ENCODE measurements at regions not wholly inside any gene's neighbourhood (a gene's known extent, or its start where the extent isn't known, plus 50 kb on each side); places are given as distances from the start of the nearest gene placed in this dataset.

DNA sequence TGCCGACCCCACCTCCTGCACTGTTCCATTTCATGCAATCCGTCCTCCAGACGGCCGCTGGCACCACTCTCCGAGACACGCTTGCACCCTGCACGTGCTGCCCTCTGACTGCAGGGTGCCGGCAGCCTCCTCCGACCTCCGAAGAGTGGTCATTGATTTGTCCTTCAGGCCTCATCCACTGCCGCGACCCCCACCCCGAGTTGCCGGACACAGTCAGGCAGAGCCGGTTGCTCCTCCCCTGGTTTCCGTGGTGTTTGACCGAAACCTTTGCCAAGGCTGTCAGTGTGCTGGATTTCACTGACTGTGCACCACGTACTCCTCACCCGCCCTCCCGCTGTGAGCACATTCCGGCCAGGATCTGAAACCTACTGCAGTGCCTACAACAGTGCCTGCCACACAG lies 156.4 kb upstream of the PDE10A start:
- H3K4me3 ChIP-seq (ENCODE audit: low read length in 2 of 2), result no peak overlapping the region
- whole genome bisulfite sequencing, 2 donors, result 14 to 15% methylated on average over 21 of the region's 21 CpGs
- ATAC-seq (ENCODE audit: low FRiP score), result no peak
- no peaks in the 10 kb centered on the region for H3K9me3 ChIP-seq (ENCODE audit: control insufficient read depth, low read length)
- H3K4me1 ChIP-seq (ENCODE audit: control insufficient read depth in 1 of 2, insufficient read depth in 2 of 2, low read length in 2 of 2), result no peaks in the 10 kb centered on the region
- intact Hi-C loops (cut with DNase I), result no loop called here
- no peaks in the 10 kb centered on the region for H3K36me3 ChIP-seq (ENCODE audit: control insufficient read depth in 1 of 2, insufficient read depth in 2 of 2, low read length in 1 of 2)
- no peaks in the 10 kb centered on the region for H3K27me3 ChIP-seq (ENCODE audit: control insufficient read depth in 1 of 2, insufficient read depth in 2 of 2, low read length in 1 of 2)
- DNase-seq, result no peak
- H3K27ac ChIP-seq (ENCODE audit: low read depth in 1 of 2, low read length in 2 of 2), result no peak overlapping the region

DNA sequence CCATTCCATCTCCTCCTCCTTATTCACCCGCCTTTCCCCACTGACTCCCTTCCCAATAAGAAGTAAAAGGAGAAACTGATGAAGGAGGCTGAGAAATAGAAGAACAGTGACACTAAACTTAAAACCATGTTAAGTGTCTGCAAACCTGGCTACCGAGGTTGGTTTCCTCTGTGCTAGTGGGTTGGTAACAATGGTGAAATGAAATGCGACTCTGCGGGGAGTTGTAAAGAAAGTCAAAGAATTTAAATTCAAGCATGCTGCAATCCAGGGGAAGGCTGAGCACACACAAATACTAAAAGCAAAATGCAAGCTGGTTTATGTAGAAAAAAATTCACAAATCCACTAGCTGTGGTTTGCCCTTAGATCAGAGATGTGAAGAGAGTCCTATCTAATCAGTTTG lies 155.2 kb upstream of the PDE10A start:
- Histone ChIP-seq H3K27ac (ENCODE audit: low read depth in 1 of 2, low read length in 2 of 2) (no peak overlapping the region), H3K36me3 (ENCODE audit: control insufficient read depth in 1 of 2, insufficient read depth in 2 of 2, low read length in 1 of 2) (no peaks in the 10 kb centered on the region), H3K4me1 (ENCODE audit: control insufficient read depth in 1 of 2, insufficient read depth in 2 of 2, low read length in 2 of 2) (no peaks in the 10 kb centered on the region), H3K9me3 (ENCODE audit: control insufficient read depth, low read length) (no peaks in the 10 kb centered on the region), H3K4me3 (ENCODE audit: low read length in 2 of 2) (no peak overlapping the region), H3K27me3 (ENCODE audit: control insufficient read depth in 1 of 2, insufficient read depth in 2 of 2, low read length in 1 of 2) (no peaks in the 10 kb centered on the region)
- intact Hi-C loops (cut with DNase I), result no loop called here
- 70 to 88% methylated on average over 4 of the region's 4 CpGs for WGBS, 2 donors
- no peak for DNase-seq
- no peak for ATAC-seq (ENCODE audit: low FRiP score)

DNA sequence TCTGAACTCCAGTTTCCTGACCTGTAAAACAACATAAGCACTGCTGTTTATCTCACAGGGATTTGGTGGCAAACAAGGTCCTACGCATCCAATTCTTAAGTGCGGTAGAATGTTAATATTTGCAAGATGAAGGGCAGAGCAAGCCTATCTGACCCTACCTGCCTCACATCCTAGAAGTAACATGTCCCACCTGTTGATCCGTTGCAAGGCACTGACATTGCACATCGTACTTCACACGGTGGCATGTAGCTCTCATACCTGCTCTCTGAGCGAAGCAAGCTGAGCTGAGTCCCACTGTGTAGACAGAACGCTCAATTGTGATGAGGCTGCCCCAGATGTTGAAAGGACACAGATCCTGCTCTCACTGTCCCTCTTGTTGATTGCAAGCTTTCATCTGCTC lies 154.7 kb upstream of the PDE10A start:
- no peaks in the 10 kb centered on the region for H3K4me1 ChIP-seq (ENCODE audit: control insufficient read depth in 1 of 2, insufficient read depth in 2 of 2, low read length in 2 of 2)
- no peak for ATAC-seq (ENCODE audit: low FRiP score)
- H3K36me3 ChIP-seq (ENCODE audit: control insufficient read depth in 1 of 2, insufficient read depth in 2 of 2, low read length in 1 of 2), result no peaks in the 10 kb centered on the region
- DNase-seq, result no peak
- WGBS, 2 donors, result 84 to 93% methylated on average over 7 of the region's 7 CpGs
- no peak overlapping the region for H3K27ac ChIP-seq (ENCODE audit: low read depth in 1 of 2, low read length in 2 of 2)
- intact Hi-C loops (cut with DNase I), result no loop called here
- no peaks in the 10 kb centered on the region for H3K9me3 ChIP-seq (ENCODE audit: control insufficient read depth, low read length)
- no peaks in the 10 kb centered on the region for H3K27me3 ChIP-seq (ENCODE audit: control insufficient read depth in 1 of 2, insufficient read depth in 2 of 2, low read length in 1 of 2)
- H3K4me3 ChIP-seq (ENCODE audit: low read length in 2 of 2), result no peak overlapping the region

DNA sequence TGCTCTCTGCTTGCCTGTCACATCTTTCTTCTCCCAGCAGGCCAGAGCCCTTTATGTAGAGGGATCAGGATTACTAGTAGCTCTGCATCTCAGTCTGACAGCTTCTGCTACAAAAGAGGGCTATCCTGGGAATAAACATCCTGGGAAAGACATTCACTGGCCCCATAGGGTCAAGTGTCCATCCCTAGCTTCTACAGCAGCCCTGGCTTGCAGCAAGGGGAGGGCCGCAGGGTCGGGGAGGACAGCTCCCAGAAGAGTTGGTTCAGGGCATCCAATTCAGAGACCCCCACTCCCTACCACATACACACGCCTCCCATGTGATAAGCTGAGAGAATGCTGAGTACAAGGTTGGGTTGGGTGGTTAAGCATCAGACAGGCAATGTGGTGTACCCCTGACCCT lies 154.1 kb upstream of the PDE10A start:
- Histone ChIP-seq H3K4me1 (ENCODE audit: control insufficient read depth in 1 of 2, insufficient read depth in 2 of 2, low read length in 2 of 2) (no peaks in the 10 kb centered on the region), H3K4me3 (ENCODE audit: low read length in 2 of 2) (no peak overlapping the region), H3K36me3 (ENCODE audit: control insufficient read depth in 1 of 2, insufficient read depth in 2 of 2, low read length in 1 of 2) (no peaks in the 10 kb centered on the region), H3K27ac (ENCODE audit: low read depth in 1 of 2, low read length in 2 of 2) (no peak overlapping the region), H3K27me3 (ENCODE audit: control insufficient read depth in 1 of 2, insufficient read depth in 2 of 2, low read length in 1 of 2) (no peaks in the 10 kb centered on the region), H3K9me3 (ENCODE audit: control insufficient read depth, low read length) (no peaks in the 10 kb centered on the region)
- no peak for ATAC-seq (ENCODE audit: low FRiP score)
- DNase-seq, result no peak
- intact Hi-C loops (cut with DNase I), result no loop called here
- 82 to 91% methylated on average over 3 of the region's 3 CpGs for WGBS, 2 donors

DNA sequence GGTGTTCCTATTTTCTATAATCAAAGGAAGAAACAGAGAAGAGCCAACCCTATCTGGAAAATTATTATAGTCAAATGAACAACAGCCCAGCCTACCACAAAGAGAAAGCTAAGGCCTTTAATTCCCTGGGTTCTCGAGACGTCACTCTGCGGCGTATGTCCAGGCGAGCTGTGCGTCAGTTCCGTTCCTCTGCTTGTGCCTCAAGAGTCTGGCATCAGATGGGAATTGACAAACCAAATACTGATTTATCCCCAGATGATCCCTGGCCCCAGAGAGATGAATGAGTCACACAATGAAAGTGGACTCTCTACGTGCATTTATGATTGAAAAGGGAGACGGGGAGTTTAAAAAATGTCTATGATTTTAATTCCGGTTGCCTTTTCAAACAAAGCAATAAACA lies 151.6 kb upstream of the PDE10A start:
- ATAC-seq (ENCODE audit: low FRiP score), result no peak
- intact Hi-C loops (cut with DNase I), result no loop called here

DNA sequence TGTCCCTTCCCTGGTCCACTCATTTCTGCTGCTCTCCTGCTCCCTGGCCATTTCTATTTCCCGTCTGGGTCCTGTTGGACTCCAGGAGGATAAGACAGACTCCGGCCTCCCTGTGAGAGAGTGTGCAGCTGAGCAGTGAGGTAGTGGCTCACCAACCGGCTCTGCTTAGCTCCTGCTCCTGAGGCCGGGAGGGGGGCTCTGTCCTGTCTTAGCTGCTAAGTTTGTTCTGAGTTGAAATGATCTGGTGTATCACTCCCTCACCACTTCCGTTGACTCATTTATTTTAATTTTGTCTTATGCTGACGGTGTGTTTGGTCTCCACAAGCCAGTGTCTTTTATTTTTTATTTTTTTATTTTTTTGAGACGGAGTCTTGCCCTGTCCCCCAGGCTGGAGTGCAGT lies 148.5 kb upstream of the PDE10A start:
- 88 to 93% methylated on average over 7 of the region's 7 CpGs for WGBS, 2 donors
- no peak overlapping the region for H3K4me3 ChIP-seq (ENCODE audit: low read length in 2 of 2)
- peaks cover 6% of the 10 kb centered on the region for H3K9me3 ChIP-seq (ENCODE audit: control insufficient read depth, low read length)
- H3K27ac ChIP-seq (ENCODE audit: low read depth in 1 of 2, low read length in 2 of 2), result no peak overlapping the region
- H3K4me1 ChIP-seq (ENCODE audit: control insufficient read depth in 1 of 2, insufficient read depth in 2 of 2, low read length in 2 of 2), result no peaks in the 10 kb centered on the region
- intact Hi-C loops (cut with DNase I), result no loop called here
- H3K27me3 ChIP-seq (ENCODE audit: control insufficient read depth in 1 of 2, insufficient read depth in 2 of 2, low read length in 1 of 2), result no peaks in the 10 kb centered on the region
- no peak for ATAC-seq (ENCODE audit: low FRiP score)
- no peak for DNase-seq
- no peaks in the 10 kb centered on the region for H3K36me3 ChIP-seq (ENCODE audit: control insufficient read depth in 1 of 2, insufficient read depth in 2 of 2, low read length in 1 of 2)

More for the DNA sequence above, 151.6 kb upstream of the PDE10A start:
- WGBS, 2 donors, result 97% methylated on average over 10 of the region's 10 CpGs
- Histone ChIP-seq H3K27me3 (ENCODE audit: control insufficient read depth in 1 of 2, insufficient read depth in 2 of 2, low read length in 1 of 2) (no peaks in the 10 kb centered on the region), H3K4me1 (ENCODE audit: control insufficient read depth in 1 of 2, insufficient read depth in 2 of 2, low read length in 2 of 2) (no peaks in the 10 kb centered on the region), H3K4me3 (ENCODE audit: low read length in 2 of 2) (no peak overlapping the region), H3K36me3 (ENCODE audit: control insufficient read depth in 1 of 2, insufficient read depth in 2 of 2, low read length in 1 of 2) (no peaks in the 10 kb centered on the region), H3K27ac (ENCODE audit: low read depth in 1 of 2, low read length in 2 of 2) (no peak overlapping the region), H3K9me3 (ENCODE audit: control insufficient read depth, low read length) (peaks cover under 1% of the 10 kb centered on the region)
- no peak for DNase-seq

DNA sequence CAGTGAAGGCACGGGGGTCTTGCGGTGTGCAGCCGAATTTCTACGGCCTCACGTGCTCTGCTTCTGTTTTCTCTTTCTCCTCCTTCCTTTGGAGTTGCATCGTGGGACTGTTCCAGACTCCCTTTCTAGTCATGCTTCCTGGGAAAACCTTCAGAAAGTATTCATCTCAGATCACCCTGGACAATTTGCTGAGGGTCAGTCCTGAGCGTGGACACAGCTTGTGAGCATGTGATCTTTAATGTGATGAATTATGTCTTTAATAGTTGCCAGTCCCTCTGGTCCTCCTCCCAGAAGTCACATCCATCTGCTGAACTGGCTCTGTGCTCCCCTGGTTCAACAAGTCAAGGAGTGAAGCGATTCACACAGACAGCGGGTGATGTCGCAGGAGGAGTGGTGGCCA lies 145.0 kb upstream of the PDE10A start:
- Histone ChIP-seq H3K9me3 (ENCODE audit: control insufficient read depth, low read length) (peaks cover 6% of the 10 kb centered on the region), H3K27ac (ENCODE audit: low read depth in 1 of 2, low read length in 2 of 2) (no peak overlapping the region)

DNA sequence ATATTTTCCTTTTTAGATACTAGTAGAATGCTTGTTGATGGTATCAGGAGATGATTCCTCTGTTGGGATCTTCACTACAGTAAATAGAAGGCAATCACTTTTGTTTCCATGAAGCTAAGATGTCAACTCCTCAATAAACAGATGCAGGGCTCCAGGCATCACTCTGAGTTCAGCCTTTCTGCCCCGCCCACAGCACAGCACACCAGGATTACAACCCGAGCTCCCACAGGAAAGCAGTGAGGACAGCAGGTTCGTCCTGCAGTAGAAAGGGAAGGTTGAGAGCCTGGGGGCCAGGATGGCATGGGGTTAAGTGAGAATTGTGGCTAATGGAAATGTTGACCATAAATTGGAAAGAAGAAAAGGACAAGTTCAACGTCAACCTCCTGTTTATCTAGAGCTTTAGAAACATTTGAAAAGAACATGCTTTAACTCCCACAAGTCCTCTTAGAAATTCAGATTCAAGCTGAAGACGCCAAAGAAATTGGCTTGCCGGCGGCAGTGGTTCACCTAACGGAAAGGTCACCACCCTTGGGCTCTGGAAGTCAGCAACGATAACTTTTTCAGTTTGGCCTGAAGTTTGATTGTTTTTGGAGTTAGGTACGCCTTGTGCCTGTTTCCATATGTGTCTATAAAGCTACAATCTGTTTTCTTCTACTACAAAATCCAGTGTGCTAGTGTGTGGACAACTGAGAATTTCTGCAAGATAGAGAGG lies 144.4 kb upstream of the PDE10A start:
- no peak overlapping the region for H3K4me3 ChIP-seq (ENCODE audit: low read length in 2 of 2)
- WGBS, 2 donors, result 55 to 62% methylated on average over 10 of the region's 10 CpGs
- intact Hi-C loops (cut with DNase I), result no loop called here
- H3K9me3 ChIP-seq (ENCODE audit: control insufficient read depth, low read length), result peaks cover 6% of the 10 kb centered on the region
- no peak overlapping the region for H3K27ac ChIP-seq (ENCODE audit: low read depth in 1 of 2, low read length in 2 of 2)
- DNase-seq (no peak), ATAC-seq (ENCODE audit: low FRiP score) (no peak)
- H3K36me3 ChIP-seq (ENCODE audit: control insufficient read depth in 1 of 2, insufficient read depth in 2 of 2, low read length in 1 of 2), result no peaks in the 10 kb centered on the region
- no peaks in the 10 kb centered on the region for H3K4me1 ChIP-seq (ENCODE audit: control insufficient read depth in 1 of 2, insufficient read depth in 2 of 2, low read length in 2 of 2)
- no peaks in the 10 kb centered on the region for H3K27me3 ChIP-seq (ENCODE audit: control insufficient read depth in 1 of 2, insufficient read depth in 2 of 2, low read length in 1 of 2)

More for the DNA sequence above, 145.0 kb upstream of the PDE10A start:
- no peak overlapping the region for H3K4me3 ChIP-seq (ENCODE audit: low read length in 2 of 2)
- 70 to 82% methylated on average over 10 of the region's 10 CpGs for WGBS, 2 donors
- DNase-seq, result no peak
- no peaks in the 10 kb centered on the region for H3K27me3 ChIP-seq (ENCODE audit: control insufficient read depth in 1 of 2, insufficient read depth in 2 of 2, low read length in 1 of 2)
- H3K36me3 ChIP-seq (ENCODE audit: control insufficient read depth in 1 of 2, insufficient read depth in 2 of 2, low read length in 1 of 2), result no peaks in the 10 kb centered on the region
- no peaks in the 10 kb centered on the region for H3K4me1 ChIP-seq (ENCODE audit: control insufficient read depth in 1 of 2, insufficient read depth in 2 of 2, low read length in 2 of 2)
- intact Hi-C loops (cut with DNase I), result no loop called here
- no peak for ATAC-seq (ENCODE audit: low FRiP score)

DNA sequence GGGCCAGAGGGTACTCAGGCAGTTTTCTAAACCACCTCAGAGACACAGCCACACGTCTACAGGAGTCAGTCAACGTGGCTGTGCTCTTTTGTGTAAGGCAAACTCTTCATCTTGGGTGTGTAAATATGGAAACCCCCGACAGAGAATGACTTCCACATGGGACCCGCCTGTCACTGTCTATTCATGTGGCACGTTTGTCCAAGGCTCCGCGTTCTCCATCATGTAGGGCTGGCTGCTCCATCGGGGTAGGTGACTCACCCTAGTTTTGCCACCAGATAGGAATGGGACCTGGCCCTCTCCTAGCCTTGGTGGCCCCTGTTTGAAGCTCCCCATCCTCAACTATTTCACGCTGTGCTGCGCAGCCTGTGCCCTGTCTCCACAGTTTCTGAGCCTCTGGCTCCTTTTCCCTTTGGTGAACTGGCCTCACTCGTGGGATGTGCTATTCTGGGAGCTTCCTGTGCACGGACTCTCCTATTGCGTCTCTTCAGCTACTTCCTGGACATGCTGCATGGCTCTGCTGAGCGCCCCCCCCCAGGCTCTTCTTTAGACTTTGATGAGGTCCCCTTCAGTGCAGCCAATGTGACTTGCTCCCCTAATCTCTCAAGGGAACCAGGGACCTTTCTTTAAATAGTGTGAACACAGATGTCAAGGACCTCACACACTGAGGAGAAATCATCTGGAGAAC lies 143.2 kb upstream of the PDE10A start:
- ATAC-seq (ENCODE audit: low FRiP score) (no peak), DNase-seq (no peak)
- no peaks in the 10 kb centered on the region for H3K36me3 ChIP-seq (ENCODE audit: control insufficient read depth in 1 of 2, insufficient read depth in 2 of 2, low read length in 1 of 2)
- intact Hi-C loops (cut with DNase I), result no loop called here
- WGBS, 2 donors, result 89 to 91% methylated on average over 14 of the region's 14 CpGs
- H3K27ac ChIP-seq (ENCODE audit: low read depth in 1 of 2, low read length in 2 of 2), result no peak overlapping the region
- no peak overlapping the region for H3K4me3 ChIP-seq (ENCODE audit: low read length in 2 of 2)
- H3K27me3 ChIP-seq (ENCODE audit: control insufficient read depth in 1 of 2, insufficient read depth in 2 of 2, low read length in 1 of 2), result no peaks in the 10 kb centered on the region
- peaks cover 6% of the 10 kb centered on the region for H3K9me3 ChIP-seq (ENCODE audit: control insufficient read depth, low read length)
- H3K4me1 ChIP-seq (ENCODE audit: control insufficient read depth in 1 of 2, insufficient read depth in 2 of 2, low read length in 2 of 2), result no peaks in the 10 kb centered on the region

All from aorta (tissue), 5 donors.